ENCODE measurements at regions not wholly inside any gene's neighbourhood (a gene's known extent, or its start where the extent isn't known, plus 50 kb on each side); places are given as distances from the start of the nearest gene placed in this dataset.

- Histone ChIP-seq H3K36me3 (ENCODE audit: control insufficient read depth in 2 of 2, extremely low read depth in 1 of 2, insufficient read depth in 1 of 2, low read length in 1 of 2) (no peaks in the 10 kb centered on the region), H3K4me1 (ENCODE audit: control insufficient read depth in 1 of 2, extremely low read depth in 1 of 2, insufficient read depth in 2 of 2, low read length in 2 of 2) (no peaks in the 10 kb centered on the region), H3K27ac (ENCODE audit: low read length) (no peak overlapping the region), H3K4me3 (ENCODE audit: control insufficient read depth in 1 of 2, extremely low read depth in 1 of 2, low read length in 1 of 2) (no peak overlapping the region), H3K27me3 (replicated peaks in 1 of 2; ENCODE audit: control insufficient read depth in 2 of 2, extremely low read depth in 1 of 2, insufficient read depth in 2 of 2, low read length in 1 of 2) (no peaks in the 10 kb centered on the region), H3K9me3 (peaks cover 2% of the 10 kb centered on the region)
- H3K9me3 Mint-ChIP-seq, result peaks cover 15 to 40% (median 20%) of the 10 kb centered on the region in 3 donors
- H3K4me1 Mint-ChIP-seq, result no peaks in the 10 kb centered on the region
- ChIA-PET POLR2A (no interaction called here), CTCF (no interaction called here)
- no peak overlapping the region for H3K4me3 Mint-ChIP-seq
- WGBS (ENCODE audit: insufficient coverage), result 69% methylated on average over 6 of the region's 8 CpGs
- ATAC-seq (replicated peaks in 1 of 4) (no peak), DNase-seq (no peak)
- H3K36me3 Mint-ChIP-seq, result no peaks in the 10 kb centered on the region
- H3K27ac Mint-ChIP-seq, result no peak overlapping the region
- H3K27me3 Mint-ChIP-seq, result no peaks in the 10 kb centered on the region
Observed at GRCh38 chr7:53743697-53744402, 708.4 kb downstream of the POM121L12 start.

DNA sequence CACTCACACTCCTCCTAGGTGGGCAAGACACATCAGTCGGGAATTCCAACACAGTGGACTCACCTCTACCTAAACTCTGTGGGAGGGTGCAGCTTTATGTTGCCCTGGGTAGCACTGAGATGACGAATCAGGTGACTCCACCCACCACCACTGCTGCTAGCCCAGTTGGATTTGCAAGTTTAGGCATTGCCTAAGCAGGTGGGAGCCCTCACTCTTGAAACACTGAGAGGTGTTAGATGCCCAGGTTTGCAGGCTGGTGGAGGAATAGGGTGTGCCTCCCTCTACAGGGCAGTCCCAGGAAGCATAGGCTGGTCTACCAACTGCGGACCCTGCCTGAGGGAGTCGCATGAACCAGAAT is 708.9 kb downstream of the POM121L12 start:
- H3K27ac Mint-ChIP-seq, result no peak overlapping the region
- DNase-seq, result no peak
- Histone ChIP-seq H3K9me3 (peaks cover 2% of the 10 kb centered on the region), H3K4me3 (ENCODE audit: control insufficient read depth in 1 of 2, extremely low read depth in 1 of 2, low read length in 1 of 2) (no peak overlapping the region), H3K4me1 (ENCODE audit: control insufficient read depth in 1 of 2, extremely low read depth in 1 of 2, insufficient read depth in 2 of 2, low read length in 2 of 2) (no peaks in the 10 kb centered on the region), H3K27me3 (replicated peaks in 1 of 2; ENCODE audit: control insufficient read depth in 2 of 2, extremely low read depth in 1 of 2, insufficient read depth in 2 of 2, low read length in 1 of 2) (no peaks in the 10 kb centered on the region), H3K27ac (ENCODE audit: low read length) (no peak overlapping the region), H3K36me3 (ENCODE audit: control insufficient read depth in 2 of 2, extremely low read depth in 1 of 2, insufficient read depth in 1 of 2, low read length in 1 of 2) (no peaks in the 10 kb centered on the region)
- H3K36me3 Mint-ChIP-seq, result no peaks in the 10 kb centered on the region
- H3K27me3 Mint-ChIP-seq, result no peaks in the 10 kb centered on the region
- H3K4me1 Mint-ChIP-seq, result no peaks in the 10 kb centered on the region
- ChIA-PET POLR2A (no interaction called here), CTCF (no interaction called here)
- 100% methylated on average over 1 of the region's 4 CpGs for WGBS (ENCODE audit: insufficient coverage)
- no peak for ATAC-seq (replicated peaks in 1 of 4)
- peaks cover 15 to 42% (median 20%) of the 10 kb centered on the region in 3 donors for H3K9me3 Mint-ChIP-seq
- H3K4me3 Mint-ChIP-seq, result no peak overlapping the region

- ATAC-seq (replicated peaks in 1 of 4), result no peak
- Histone ChIP-seq H3K36me3 (ENCODE audit: control insufficient read depth in 2 of 2, extremely low read depth in 1 of 2, insufficient read depth in 1 of 2, low read length in 1 of 2) (no peaks in the 10 kb centered on the region), H3K4me1 (ENCODE audit: control insufficient read depth in 1 of 2, extremely low read depth in 1 of 2, insufficient read depth in 2 of 2, low read length in 2 of 2) (no peaks in the 10 kb centered on the region), H3K4me3 (ENCODE audit: control insufficient read depth in 1 of 2, extremely low read depth in 1 of 2, low read length in 1 of 2) (no peak overlapping the region), H3K27ac (ENCODE audit: low read length) (no peak overlapping the region), H3K9me3 (no peaks in the 10 kb centered on the region), H3K27me3 (replicated peaks in 1 of 2; ENCODE audit: control insufficient read depth in 2 of 2, extremely low read depth in 1 of 2, insufficient read depth in 2 of 2, low read length in 1 of 2) (no peaks in the 10 kb centered on the region)
- WGBS (ENCODE audit: insufficient coverage), result 64% methylated on average over 2 of the region's 3 CpGs
- DNase-seq, result no peak
- Mint-ChIP-seq H3K27ac (no peak overlapping the region), H3K36me3 (no peaks in the 10 kb centered on the region), H3K4me3 (no peak overlapping the region), H3K9me3 (peaks cover 9 to 41% (median 27%) of the 10 kb centered on the region in 3 donors), H3K27me3 (no peaks in the 10 kb centered on the region), H3K4me1 (no peaks in the 10 kb centered on the region)
- CTCF ChIA-PET, result no interaction called here
- POLR2A ChIA-PET, result no interaction called here
Observed at GRCh38 chr7:53756946-53757345, 721.5 kb downstream of the POM121L12 start.

DNA sequence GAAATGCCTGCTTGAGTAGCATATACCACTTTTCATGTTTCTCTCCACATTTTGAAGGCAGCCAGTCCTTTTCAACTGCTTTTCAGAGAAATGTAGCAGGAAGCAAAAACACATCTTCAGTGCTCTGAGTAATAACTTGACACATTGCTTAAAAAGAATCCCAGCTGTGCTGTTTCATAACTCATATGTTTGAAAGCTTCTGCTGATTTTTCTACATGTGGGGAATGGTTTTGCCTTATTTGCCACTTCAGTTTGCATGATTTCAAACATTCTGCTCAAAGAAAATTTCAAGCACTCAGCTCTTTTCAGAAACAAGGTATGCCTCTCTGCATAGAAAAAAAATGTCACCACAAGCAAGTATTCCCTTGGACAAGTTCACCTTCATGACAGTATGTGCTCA is 732.8 kb downstream of the POM121L12 start:
- Mint-ChIP-seq H3K36me3 (no peaks in the 10 kb centered on the region), H3K4me1 (no peaks in the 10 kb centered on the region), H3K9me3 (peaks cover 23 to 52% (median 29%) of the 10 kb centered on the region in 3 donors), H3K27me3 (no peaks in the 10 kb centered on the region), H3K4me3 (no peak overlapping the region), H3K27ac (no peak overlapping the region)
- Histone ChIP-seq H3K27ac (ENCODE audit: low read length) (no peak overlapping the region), H3K9me3 (peaks cover 2% of the 10 kb centered on the region), H3K36me3 (ENCODE audit: control insufficient read depth in 2 of 2, extremely low read depth in 1 of 2, insufficient read depth in 1 of 2, low read length in 1 of 2) (no peaks in the 10 kb centered on the region), H3K27me3 (replicated peaks in 1 of 2; ENCODE audit: control insufficient read depth in 2 of 2, extremely low read depth in 1 of 2, insufficient read depth in 2 of 2, low read length in 1 of 2) (no peaks in the 10 kb centered on the region), H3K4me3 (ENCODE audit: control insufficient read depth in 1 of 2, extremely low read depth in 1 of 2, low read length in 1 of 2) (no peak overlapping the region), H3K4me1 (ENCODE audit: control insufficient read depth in 1 of 2, extremely low read depth in 1 of 2, insufficient read depth in 2 of 2, low read length in 2 of 2) (no peaks in the 10 kb centered on the region)
- no peak for DNase-seq
- CTCF ChIA-PET, result no interaction called here
- POLR2A ChIA-PET, result no interaction called here
- no peak for ATAC-seq (replicated peaks in 1 of 4)

DNA sequence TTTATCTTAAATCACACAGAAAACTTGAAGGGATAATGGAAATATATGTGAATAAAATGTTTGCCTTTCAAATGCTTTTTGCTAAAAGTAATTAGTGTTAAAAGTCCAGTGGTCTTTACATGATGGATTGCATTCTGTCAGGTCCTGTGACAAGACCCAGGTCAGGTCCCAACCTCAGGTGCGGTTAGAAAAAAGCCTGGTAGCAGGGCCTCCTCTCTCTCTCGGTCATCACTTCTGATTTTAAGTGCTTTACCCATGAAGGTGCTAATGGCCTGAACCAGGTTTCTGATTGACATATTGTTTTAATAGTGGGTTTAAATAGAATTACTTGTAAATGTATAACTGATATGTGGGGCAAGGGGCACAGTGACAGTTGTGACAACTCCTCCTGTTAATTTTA is 736.3 kb downstream of the POM121L12 start:
- Mint-ChIP-seq H3K27ac (no peak overlapping the region), H3K4me1 (no peaks in the 10 kb centered on the region), H3K27me3 (no peaks in the 10 kb centered on the region), H3K36me3 (no peaks in the 10 kb centered on the region), H3K9me3 (peaks cover 20 to 30% (median 24%) of the 10 kb centered on the region in 3 donors), H3K4me3 (no peak overlapping the region)
- no peak overlapping the region for H3K4me3 ChIP-seq (ENCODE audit: control insufficient read depth in 1 of 2, extremely low read depth in 1 of 2, low read length in 1 of 2)
- DNase-seq (no peak), ATAC-seq (replicated peaks in 1 of 4) (no peak)
- no peaks in the 10 kb centered on the region for H3K27me3 ChIP-seq (replicated peaks in 1 of 2; ENCODE audit: control insufficient read depth in 2 of 2, extremely low read depth in 1 of 2, insufficient read depth in 2 of 2, low read length in 1 of 2)
- H3K4me1 ChIP-seq (ENCODE audit: control insufficient read depth in 1 of 2, extremely low read depth in 1 of 2, insufficient read depth in 2 of 2, low read length in 2 of 2), result no peaks in the 10 kb centered on the region
- CTCF ChIA-PET, result no interaction called here
- H3K36me3 ChIP-seq (ENCODE audit: control insufficient read depth in 2 of 2, extremely low read depth in 1 of 2, insufficient read depth in 1 of 2, low read length in 1 of 2), result no peaks in the 10 kb centered on the region
- no peak overlapping the region for H3K27ac ChIP-seq (ENCODE audit: low read length)
- POLR2A ChIA-PET, result no interaction called here
- 88% methylated on average over 1 of the region's 2 CpGs for WGBS (ENCODE audit: insufficient coverage)
- H3K9me3 ChIP-seq, result peaks cover 2% of the 10 kb centered on the region

DNA sequence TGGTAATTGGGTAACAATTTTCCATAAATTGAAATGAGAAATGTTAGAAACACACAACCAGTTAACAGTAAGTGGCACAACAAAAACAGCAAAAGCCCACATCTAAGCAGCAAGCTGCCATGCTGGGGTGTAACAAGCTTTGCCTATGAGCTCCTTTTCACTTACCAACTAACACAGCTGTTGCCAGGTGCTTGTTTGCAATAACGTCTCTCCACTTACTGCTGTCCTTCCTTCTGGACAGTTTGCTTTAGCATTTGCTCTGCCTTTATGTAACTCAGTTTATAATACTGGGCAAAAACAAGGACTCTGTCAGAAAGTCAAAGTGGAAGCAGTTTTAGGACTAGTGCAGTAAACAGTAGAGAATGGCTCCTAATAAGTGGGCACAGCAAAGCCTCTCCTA is 740.9 kb downstream of the POM121L12 start:
- Histone ChIP-seq H3K27me3 (replicated peaks in 1 of 2; ENCODE audit: control insufficient read depth in 2 of 2, extremely low read depth in 1 of 2, insufficient read depth in 2 of 2, low read length in 1 of 2) (no peaks in the 10 kb centered on the region), H3K4me1 (ENCODE audit: control insufficient read depth in 1 of 2, extremely low read depth in 1 of 2, insufficient read depth in 2 of 2, low read length in 2 of 2) (no peaks in the 10 kb centered on the region), H3K4me3 (ENCODE audit: control insufficient read depth in 1 of 2, extremely low read depth in 1 of 2, low read length in 1 of 2) (no peak overlapping the region), H3K36me3 (ENCODE audit: control insufficient read depth in 2 of 2, extremely low read depth in 1 of 2, insufficient read depth in 1 of 2, low read length in 1 of 2) (no peaks in the 10 kb centered on the region), H3K27ac (ENCODE audit: low read length) (no peak overlapping the region), H3K9me3 (peaks cover 2% of the 10 kb centered on the region)
- POLR2A ChIA-PET, result no interaction called here
- no peak for DNase-seq
- no peak for ATAC-seq (replicated peaks in 1 of 4)
- CTCF ChIA-PET, result no interaction called here
- H3K9me3 Mint-ChIP-seq, result peaks cover 17 to 27% (median 18%) of the 10 kb centered on the region in 3 donors
- no peaks in the 10 kb centered on the region for H3K4me1 Mint-ChIP-seq
- WGBS (ENCODE audit: insufficient coverage), result no CpG with 5 or more reads among the region's 1 CpG
- no peaks in the 10 kb centered on the region for H3K27me3 Mint-ChIP-seq
- no peak overlapping the region for H3K27ac Mint-ChIP-seq
- no peak overlapping the region for H3K4me3 Mint-ChIP-seq
- no peaks in the 10 kb centered on the region for H3K36me3 Mint-ChIP-seq

DNA sequence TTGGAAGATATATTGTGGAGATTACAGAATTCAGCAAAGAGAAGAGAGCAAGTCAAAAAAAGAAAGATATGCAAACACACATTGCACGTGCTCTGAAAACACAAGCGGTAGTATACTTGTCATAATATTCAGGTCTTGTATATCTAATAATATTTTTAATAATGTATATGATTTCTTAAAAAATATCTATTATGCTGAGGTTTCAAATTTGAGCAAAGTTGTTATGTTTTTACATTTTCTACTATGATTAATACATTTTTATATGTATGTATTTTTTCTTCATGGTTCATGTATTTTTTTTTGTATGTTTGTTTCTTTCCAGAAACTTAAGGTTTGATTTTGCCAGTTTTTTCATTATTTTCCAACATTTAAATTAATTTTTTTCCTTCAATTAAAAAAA is 752.4 kb upstream of the VSTM2A start:
- CTCF ChIA-PET, result no interaction called here
- Mint-ChIP-seq H3K27me3 (no peaks in the 10 kb centered on the region), H3K27ac (no peak overlapping the region), H3K9me3 (peaks cover 0 to 24% (median 8%) of the 10 kb centered on the region in 3 donors), H3K4me3 (no peak overlapping the region), H3K4me1 (no peaks in the 10 kb centered on the region), H3K36me3 (no peaks in the 10 kb centered on the region)
- no CpG with 5 or more reads among the region's 2 CpGs for WGBS (ENCODE audit: insufficient coverage)
- H3K36me3 ChIP-seq (ENCODE audit: control insufficient read depth in 2 of 2, extremely low read depth in 1 of 2, insufficient read depth in 1 of 2, low read length in 1 of 2), result no peaks in the 10 kb centered on the region
- ATAC-seq (replicated peaks in 1 of 4) (no peak), DNase-seq (no peak)
- peaks cover 4% of the 10 kb centered on the region for H3K9me3 ChIP-seq
- H3K4me3 ChIP-seq (ENCODE audit: control insufficient read depth in 1 of 2, extremely low read depth in 1 of 2, low read length in 1 of 2), result no peak overlapping the region
- H3K4me1 ChIP-seq (ENCODE audit: control insufficient read depth in 1 of 2, extremely low read depth in 1 of 2, insufficient read depth in 2 of 2, low read length in 2 of 2), result no peaks in the 10 kb centered on the region
- no peaks in the 10 kb centered on the region for H3K27me3 ChIP-seq (replicated peaks in 1 of 2; ENCODE audit: control insufficient read depth in 2 of 2, extremely low read depth in 1 of 2, insufficient read depth in 2 of 2, low read length in 1 of 2)
- no peak overlapping the region for H3K27ac ChIP-seq (ENCODE audit: low read length)
- POLR2A ChIA-PET, result no interaction called here

All from T-cell (primary cell).